GM18508 (cell line): ENCODE measurements at regions not wholly inside any gene's neighbourhood (a gene's known extent, or its start where the extent isn't known, plus 50 kb on each side); places are given as distances from the start of the nearest gene placed in this dataset.

Experiments used
- ATAC-seq: cut with Tn5 transposase; IDR thresholded peaks from one replicate; pipeline ENCODE4 v1.9.1; 2021; ENCODE audit warnings: moderate number of reproducible peaks; ENCODE audit not compliant: insufficient read depth, unreplicated experiment

GRCh38 chr10:1957057-1957456 is 219.7 kb upstream of the ADARB2 start:
- ATAC-seq, result no peak

- no peak for ATAC-seq
Measured at GRCh38 chr10:1954300-1954699, 217.0 kb upstream of the ADARB2 start.

- no peak for ATAC-seq
Measured at GRCh38 chr10:1952126-1953095, 215.1 kb upstream of the ADARB2 start.

GRCh38 chr10:1950803-1951495 is 213.6 kb upstream of the ADARB2 start:
- ATAC-seq, result no peak

- no peak for ATAC-seq
Measured at GRCh38 chr10:1947464-1948003, 210.2 kb upstream of the ADARB2 start.

GRCh38 chr10:1944487-1944886 is 207.2 kb upstream of the ADARB2 start:
- no peak for ATAC-seq

- no peak for ATAC-seq
Measured at GRCh38 chr10:1942478-1942877, 205.2 kb upstream of the ADARB2 start.

- no peak for ATAC-seq
Measured at GRCh38 chr10:1939016-1939415, 201.7 kb upstream of the ADARB2 start.

GRCh38 chr10:1938317-1938716 is 201.0 kb upstream of the ADARB2 start:
- no peak for ATAC-seq

GRCh38 chr10:1935912-1936311 is 198.6 kb upstream of the ADARB2 start:
- no peak for ATAC-seq

- ATAC-seq, result no peak
Measured at GRCh38 chr10:1933215-1933614, 195.9 kb upstream of the ADARB2 start.

GRCh38 chr10:1932692-1933094 is 195.4 kb upstream of the ADARB2 start:
- ATAC-seq, result no peak

- ATAC-seq, result no peak
Measured at GRCh38 chr10:1928606-1929005, 191.3 kb upstream of the ADARB2 start.

GRCh38 chr10:1923998-1924397 is 186.7 kb upstream of the ADARB2 start:
- ATAC-seq, result no peak

GRCh38 chr10:1923586-1923985 is 186.3 kb upstream of the ADARB2 start:
- no peak for ATAC-seq

GRCh38 chr10:1920941-1921340 is 183.6 kb upstream of the ADARB2 start:
- ATAC-seq, result no peak

GRCh38 chr10:1920127-1920526 is 182.8 kb upstream of the ADARB2 start:
- no peak for ATAC-seq

GRCh38 chr10:1911771-1912170 is 174.4 kb upstream of the ADARB2 start:
- no peak for ATAC-seq

- no peak for ATAC-seq
Measured at GRCh38 chr10:1903982-1904381, 166.7 kb upstream of the ADARB2 start.

GRCh38 chr10:1896153-1896552 is 158.8 kb upstream of the ADARB2 start:
- ATAC-seq, result no peak

GRCh38 chr10:1895691-1896090 is 158.4 kb upstream of the ADARB2 start:
- no peak for ATAC-seq
